ENCODE measurements at regions not wholly inside any gene's neighbourhood (a gene's known extent, or its start where the extent isn't known, plus 50 kb on each side); places are given as distances from the start of the nearest gene placed in this dataset.

GRCh38 chr7:91633013-91633441 is 247.5 kb downstream of the MTERF1 start:
- no peak for TF ChIP-seq CTCF (conservative IDR thresholded peaks at IDR 0.05; ENCODE audit: low read length)
- no peak for TF ChIP-seq EZH2phosphoT487 (IDR thresholded peaks at IDR 0.05; ENCODE audit: borderline replicate concordance)
